H7 (cell line): ENCODE measurements at regions not wholly inside any gene's neighbourhood (a gene's known extent, or its start where the extent isn't known, plus 50 kb on each side); places are given as distances from the start of the nearest gene placed in this dataset.

ENCODE experiments used
- DNase-seq: peaks from one replicate; pipeline ENCODE4 v3.0.0; 2012
- H3K27me3 ChIP-seq: 2 replicates; pipeline ENCODE4 v1.6.0; 2011; ENCODE audit warnings: mild to moderate bottlenecking, low read length; ENCODE audit not compliant: control insufficient read depth, insufficient read depth
- H3K36me3 ChIP-seq: replicated peaks from 2 replicates; pipeline ENCODE4 v1.5.1; 2011; ENCODE audit warnings: low read length; ENCODE audit not compliant: control insufficient read depth, insufficient read depth
- H3K4me3 ChIP-seq: 2 replicates; pipeline ENCODE4 v1.5.1; 2011; ENCODE audit warnings: low read depth, mild to moderate bottlenecking, control low read depth, low read length, moderate library complexity; ENCODE audit not compliant: insufficient read depth

DNA sequence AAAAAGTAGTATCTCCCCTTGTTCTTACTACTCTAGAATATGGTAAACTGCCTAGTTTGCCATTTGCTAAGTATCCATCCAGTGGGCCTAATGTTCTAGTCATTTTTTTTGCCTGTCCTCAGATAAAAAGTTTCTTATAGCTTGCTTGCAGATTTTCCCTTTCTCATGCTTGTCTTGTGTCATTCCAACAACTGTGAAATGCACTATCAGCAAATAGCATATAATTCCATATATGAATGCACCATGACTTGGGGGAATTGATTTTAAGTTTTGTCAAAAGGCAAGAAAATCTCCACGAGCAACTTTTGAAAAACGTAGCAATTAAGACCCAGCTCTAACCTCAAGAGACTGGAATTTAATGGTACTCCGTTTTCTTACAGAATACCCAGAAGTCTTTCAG lies 286.2 kb upstream of the GPR149 start:
- H3K27me3 ChIP-seq, result no peaks in the 10 kb centered on the region
- DNase-seq, result no peak
- no peaks in the 10 kb centered on the region for H3K36me3 ChIP-seq
- no peak overlapping the region for H3K4me3 ChIP-seq

DNA sequence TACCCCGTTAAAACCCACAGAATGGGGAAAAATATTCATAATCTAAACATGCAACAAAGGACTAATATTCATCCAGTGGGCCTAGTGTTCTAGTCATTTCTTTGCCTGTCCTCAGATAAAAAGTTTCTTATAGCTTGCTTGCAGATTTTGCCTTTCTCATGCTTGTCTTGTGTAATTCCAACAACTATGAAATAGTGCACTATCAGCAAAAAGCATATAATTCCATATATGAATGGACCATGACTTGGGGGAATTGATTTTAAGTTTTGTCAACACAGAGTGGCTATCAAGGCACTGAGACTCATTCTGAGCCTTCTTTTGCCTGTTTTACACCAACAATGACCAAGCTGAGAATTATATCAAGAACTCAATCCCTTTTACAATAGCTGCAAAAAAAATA lies 278.6 kb upstream of the GPR149 start:
- DNase-seq, result no peak
- no peaks in the 10 kb centered on the region for H3K27me3 ChIP-seq
- no peaks in the 10 kb centered on the region for H3K36me3 ChIP-seq
- H3K4me3 ChIP-seq, result no peak overlapping the region

DNA sequence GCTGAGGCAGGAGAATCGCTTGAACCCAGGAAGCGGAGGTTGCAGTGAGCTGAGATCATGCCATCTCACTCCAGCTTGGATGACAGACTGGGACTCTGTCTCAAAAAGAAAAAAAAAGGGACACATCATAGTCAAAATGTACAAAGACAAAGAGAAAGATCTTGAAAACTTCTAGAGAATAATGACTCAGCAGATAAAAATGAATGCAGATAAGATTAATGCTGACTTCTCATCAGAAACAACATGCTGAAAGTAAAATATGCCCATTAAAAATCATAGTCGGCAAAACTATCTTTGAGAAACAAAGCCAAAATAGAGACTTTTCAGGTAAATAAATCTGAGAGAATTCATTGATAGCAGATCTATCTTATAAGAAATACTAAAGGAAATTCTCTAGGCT lies 271.1 kb upstream of the GPR149 start:
- Histone ChIP-seq H3K27me3 (no peaks in the 10 kb centered on the region), H3K4me3 (no peak overlapping the region), H3K36me3 (no peaks in the 10 kb centered on the region)
- no peak for DNase-seq

DNA sequence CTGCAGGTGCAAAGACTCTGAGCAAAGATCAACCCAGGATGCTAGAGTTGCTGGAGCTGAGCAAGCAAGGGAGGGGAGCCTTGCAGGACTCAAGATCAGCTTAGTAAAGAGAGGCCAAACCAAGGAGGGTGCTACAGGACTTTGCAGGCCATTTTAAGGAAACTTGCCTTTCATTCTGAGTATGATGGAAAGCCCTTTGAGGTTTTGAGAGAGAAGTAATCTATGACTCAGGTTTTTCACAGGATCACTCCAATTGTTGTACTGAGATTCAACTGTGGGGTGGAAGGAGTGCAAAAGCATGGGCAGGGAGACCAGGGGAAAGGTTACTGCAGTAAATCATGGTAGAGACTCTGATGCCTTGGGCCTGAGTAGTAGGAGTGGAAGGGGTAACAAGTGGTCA lies 260.4 kb upstream of the GPR149 start:
- H3K36me3 ChIP-seq, result no peaks in the 10 kb centered on the region
- H3K27me3 ChIP-seq, result no peaks in the 10 kb centered on the region
- no peak overlapping the region for H3K4me3 ChIP-seq

DNA sequence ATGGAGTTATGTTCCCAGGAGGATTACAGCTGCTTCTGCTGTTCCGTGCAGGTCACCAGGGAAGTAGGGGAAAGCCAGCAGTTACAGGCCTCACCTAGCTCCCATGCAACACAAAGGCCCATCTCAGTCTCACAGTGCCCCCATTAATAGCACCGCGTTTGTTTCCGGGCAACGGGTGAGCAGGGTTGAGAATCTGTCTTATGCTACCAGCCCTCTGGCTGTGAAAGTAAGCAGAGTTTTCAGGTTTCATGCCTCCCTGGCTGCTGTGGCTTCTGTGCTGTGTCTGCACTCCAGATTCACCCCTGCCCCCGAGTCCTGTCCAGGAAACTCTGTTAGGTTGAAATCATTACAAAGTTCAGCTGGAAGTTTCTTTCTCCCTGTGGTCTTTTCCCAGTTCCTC lies 254.4 kb upstream of the GPR149 start:
- Histone ChIP-seq H3K36me3 (no peaks in the 10 kb centered on the region), H3K4me3 (no peak overlapping the region), H3K27me3 (no peaks in the 10 kb centered on the region)
- no peak for DNase-seq

More for the DNA sequence above, 260.4 kb upstream of the GPR149 start:
- no peak for DNase-seq

DNA sequence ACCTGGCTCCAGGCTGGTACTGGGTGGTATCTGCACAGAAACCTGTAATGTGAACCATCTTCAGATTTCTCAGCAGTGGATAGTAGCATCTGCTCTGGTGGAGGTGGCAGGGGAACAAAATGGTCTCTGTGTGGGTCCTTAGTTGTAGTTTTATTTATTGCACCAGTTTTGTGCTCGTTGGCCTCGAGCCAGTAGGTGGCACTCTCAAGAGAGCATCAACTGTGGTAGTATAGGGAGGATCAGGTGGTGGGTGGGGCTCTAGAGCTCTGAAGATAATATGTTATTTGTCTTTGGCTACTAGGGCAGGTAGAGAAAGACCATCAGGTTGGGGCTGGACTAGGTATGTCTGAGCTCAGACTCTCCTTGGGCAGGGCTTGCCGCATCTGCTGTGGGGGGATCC lies 254.0 kb upstream of the GPR149 start:
- H3K27me3 ChIP-seq, result no peaks in the 10 kb centered on the region
- DNase-seq, result no peak
- no peaks in the 10 kb centered on the region for H3K36me3 ChIP-seq
- no peak overlapping the region for H3K4me3 ChIP-seq

DNA sequence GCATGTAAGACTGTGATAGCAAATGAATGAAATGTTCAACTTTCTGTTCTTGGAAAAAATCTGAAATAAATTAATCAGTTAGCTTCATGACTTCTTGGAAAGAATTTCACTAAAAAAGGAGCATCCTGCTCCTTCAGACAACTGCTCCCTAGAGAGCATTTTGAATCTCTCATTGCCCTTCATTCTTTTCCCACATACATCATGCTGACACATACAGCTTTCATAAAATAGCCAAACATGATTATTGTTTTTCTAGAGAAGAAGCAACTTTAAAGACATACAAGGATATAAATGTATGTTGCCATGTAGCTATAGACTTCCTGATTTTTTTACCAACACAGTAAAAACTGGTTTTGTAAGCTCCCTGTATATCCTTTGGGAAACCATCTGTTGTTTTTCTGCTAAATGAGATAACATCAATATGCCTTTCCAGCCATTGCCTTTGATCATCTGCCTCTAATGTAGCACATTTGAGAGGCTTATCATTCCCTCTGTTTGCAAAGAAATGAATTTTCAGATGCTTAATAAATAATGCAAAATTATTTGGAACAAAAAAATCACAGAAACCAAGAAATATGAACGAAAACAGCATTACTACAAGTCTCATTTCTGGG lies 248.2 kb upstream of the GPR149 start:
- H3K4me3 ChIP-seq, result no peak overlapping the region
- H3K27me3 ChIP-seq, result no peaks in the 10 kb centered on the region
- DNase-seq, result no peak
- no peaks in the 10 kb centered on the region for H3K36me3 ChIP-seq

DNA sequence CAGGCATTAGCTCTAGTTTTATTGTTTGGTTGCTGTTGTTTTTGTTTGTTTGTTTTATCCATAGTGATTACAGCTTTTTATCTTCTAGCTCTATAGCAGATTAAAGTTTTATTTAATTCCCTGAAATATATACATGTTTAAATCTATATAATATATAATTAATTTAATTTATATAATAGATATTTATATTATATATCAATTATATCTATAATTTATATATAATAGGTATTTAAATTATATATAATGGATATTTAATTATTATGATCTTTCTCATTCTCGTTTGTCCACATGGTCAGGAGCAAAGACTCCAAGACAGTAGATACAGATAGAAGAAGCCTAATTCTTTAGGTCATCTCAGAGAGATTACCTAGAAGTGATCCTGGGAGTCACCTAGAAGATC lies 238.8 kb upstream of the GPR149 start:
- H3K4me3 ChIP-seq, result no peak overlapping the region
- H3K27me3 ChIP-seq, result no peaks in the 10 kb centered on the region
- no peaks in the 10 kb centered on the region for H3K36me3 ChIP-seq

DNA sequence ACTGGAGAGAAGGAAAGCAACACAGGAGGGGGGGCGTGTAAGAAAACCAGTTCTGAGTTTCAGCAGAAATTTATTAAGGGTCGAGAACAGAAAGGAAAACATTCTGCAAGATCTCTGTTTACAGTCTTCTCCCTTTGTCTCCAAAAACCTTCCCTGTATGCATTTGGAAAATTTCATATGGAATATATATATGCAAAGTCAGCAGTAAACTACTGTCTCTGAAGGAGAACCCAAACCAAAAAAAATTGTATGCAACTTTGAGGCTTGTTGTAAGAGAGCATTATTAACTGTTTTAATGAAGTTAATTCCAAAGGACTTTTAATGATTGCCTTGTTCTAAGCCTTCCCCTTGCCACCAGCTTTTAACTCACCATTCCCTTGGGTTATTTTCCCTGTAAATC lies 238.2 kb upstream of the GPR149 start:
- H3K4me3 ChIP-seq, result no peak overlapping the region
- no peaks in the 10 kb centered on the region for H3K27me3 ChIP-seq
- no peaks in the 10 kb centered on the region for H3K36me3 ChIP-seq
- no peak for DNase-seq

More for the DNA sequence above, 238.8 kb upstream of the GPR149 start:
- DNase-seq, result no peak

DNA sequence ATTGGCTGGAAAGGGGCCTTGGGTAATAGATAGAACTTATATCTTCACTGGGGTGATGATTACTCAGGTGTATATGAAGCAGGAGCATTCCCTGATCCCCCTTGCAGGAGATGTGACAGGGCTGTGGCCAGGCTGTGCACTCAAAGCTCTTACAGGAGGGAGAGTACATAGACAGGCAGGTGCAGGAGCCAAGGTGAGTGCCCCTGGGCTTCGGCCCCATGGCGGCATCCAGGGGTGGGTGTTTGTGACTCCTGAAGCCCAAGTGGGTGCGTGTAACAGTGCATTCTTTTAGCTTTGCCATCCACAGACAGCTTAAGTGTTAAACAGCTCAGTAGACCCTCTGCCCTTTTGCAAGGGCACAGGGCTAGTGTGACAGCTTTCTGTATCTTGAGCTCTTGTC lies 236.6 kb upstream of the GPR149 start:
- no peak for DNase-seq
- Histone ChIP-seq H3K36me3 (no peaks in the 10 kb centered on the region), H3K27me3 (no peaks in the 10 kb centered on the region), H3K4me3 (no peak overlapping the region)

DNA sequence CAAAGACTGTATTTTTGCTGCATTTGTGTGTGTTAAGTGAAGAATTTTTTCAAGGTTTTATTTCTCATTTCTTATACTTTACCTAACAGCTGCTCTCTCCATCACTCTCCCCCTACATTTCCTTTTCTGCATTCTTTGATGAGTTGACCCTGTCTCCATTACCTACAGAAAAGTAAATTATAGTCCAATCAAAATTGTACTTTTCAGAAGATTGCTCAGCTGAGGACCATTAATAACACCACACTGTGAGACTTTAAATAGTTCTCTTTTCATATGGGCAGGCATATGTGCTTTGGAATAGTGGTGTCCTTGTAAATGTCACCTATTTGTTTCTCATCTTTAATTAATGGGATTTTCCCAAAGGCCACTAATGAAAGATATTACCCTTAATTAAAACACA lies 234.7 kb upstream of the GPR149 start:
- Histone ChIP-seq H3K36me3 (no peaks in the 10 kb centered on the region), H3K4me3 (no peak overlapping the region), H3K27me3 (no peaks in the 10 kb centered on the region)
- DNase-seq, result no peak

DNA sequence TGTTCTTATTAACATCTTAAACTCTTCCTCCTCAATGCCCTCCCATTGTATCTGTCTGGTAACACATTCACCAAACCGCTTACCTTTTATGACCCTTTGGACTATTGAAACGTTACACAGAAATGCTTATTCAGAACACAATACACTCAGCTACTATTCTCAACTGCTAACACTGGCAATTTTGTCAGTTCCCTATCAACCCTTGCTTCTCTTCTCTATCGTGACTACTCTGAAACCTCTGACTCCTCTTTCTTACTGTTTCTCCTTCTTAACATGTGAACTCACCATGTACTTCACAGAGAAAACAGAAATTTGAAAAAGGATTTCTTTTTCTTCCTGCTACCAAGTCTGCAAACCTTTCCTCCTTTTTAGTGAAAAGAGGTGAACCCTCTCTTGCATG lies 232.9 kb upstream of the GPR149 start:
- Histone ChIP-seq H3K4me3 (no peak overlapping the region), H3K36me3 (no peaks in the 10 kb centered on the region), H3K27me3 (no peaks in the 10 kb centered on the region)
- no peak for DNase-seq

DNA sequence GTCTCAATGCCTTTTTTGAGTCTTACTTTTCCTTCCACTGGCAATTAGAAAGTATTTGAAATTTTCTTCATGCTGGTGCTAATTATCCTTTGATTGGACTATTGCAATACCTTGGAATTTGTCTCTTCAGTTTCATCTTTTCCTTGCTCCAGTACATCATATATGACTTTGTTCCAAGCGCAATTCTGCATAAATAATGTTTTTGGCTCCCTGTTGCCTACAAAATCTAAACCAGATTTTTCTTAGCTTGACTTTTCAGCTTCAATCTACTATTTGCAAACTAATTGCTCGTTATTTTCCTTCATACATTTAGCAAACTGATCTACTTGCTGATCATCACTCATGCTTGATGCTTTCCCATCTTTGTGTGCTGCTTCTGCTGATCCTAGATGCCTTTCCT lies 230.8 kb upstream of the GPR149 start:
- no peaks in the 10 kb centered on the region for H3K36me3 ChIP-seq
- no peak overlapping the region for H3K4me3 ChIP-seq
- H3K27me3 ChIP-seq, result no peaks in the 10 kb centered on the region
- DNase-seq, result no peak

DNA sequence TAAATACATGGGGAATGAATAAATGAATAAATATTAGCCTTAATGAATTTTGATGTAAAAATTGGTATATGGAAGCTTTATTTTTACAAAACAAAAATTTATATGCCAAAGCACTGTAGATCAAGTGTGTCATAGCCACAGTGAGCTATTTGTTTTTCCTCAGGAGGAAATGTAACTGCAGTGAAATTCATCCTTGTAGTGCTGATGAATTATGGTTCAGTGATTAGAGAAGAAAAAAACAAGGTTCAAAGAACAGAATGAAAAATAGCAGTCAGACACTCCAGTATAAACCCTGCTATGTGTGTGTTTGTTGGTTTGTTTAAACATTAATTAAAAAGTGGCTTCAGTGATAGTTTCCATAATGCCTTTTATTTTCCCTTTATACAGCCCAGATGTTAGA lies 228.0 kb upstream of the GPR149 start:
- Histone ChIP-seq H3K36me3 (no peaks in the 10 kb centered on the region), H3K27me3 (no peaks in the 10 kb centered on the region), H3K4me3 (no peak overlapping the region)
- DNase-seq, result no peak

DNA sequence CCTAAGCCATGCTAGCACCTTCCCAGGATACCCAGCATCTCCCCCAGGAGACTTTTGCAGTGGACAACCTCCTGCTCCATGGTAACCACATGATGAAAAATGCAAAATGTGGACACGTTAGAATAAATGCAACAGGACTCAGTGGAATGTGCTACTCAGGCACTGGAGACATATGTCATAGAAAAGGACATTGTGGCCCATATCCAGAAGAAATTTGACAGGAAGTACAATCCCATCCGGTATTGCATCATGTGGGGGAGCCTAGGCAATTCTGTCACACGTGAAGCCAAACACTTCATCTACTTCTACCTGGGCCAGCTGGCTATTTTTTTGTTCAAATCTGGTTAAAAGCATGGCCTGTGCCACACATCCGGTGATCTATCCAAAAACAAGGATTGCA lies 227.2 kb upstream of the GPR149 start:
- Histone ChIP-seq H3K36me3 (no peaks in the 10 kb centered on the region), H3K27me3 (no peaks in the 10 kb centered on the region), H3K4me3 (no peak overlapping the region)
- DNase-seq, result no peak

DNA sequence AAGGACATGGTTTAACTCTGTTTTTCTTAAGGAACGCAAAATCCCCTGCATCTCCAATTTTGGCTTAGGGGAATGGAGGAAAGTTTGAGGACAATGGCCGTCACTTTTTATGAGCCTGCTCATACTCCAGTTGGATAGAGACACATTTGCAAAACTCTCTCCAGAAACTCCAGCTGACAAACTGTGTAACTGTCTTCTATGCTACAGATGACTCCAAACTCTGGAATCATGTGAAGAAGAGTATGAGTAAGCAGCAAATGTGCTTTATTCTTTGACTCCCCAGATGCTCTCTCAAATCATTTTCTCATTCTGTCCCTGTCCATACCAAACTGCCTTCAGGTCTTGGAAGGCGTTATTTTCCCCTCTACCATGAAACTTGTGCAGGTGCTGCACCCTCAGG lies 226.5 kb upstream of the GPR149 start:
- Histone ChIP-seq H3K27me3 (no peaks in the 10 kb centered on the region), H3K4me3 (no peak overlapping the region), H3K36me3 (no peaks in the 10 kb centered on the region)
- no peak for DNase-seq
